HG02588 (cell line): ENCODE measurements at regions not wholly inside any gene's neighbourhood (a gene's known extent, or its start where the extent isn't known, plus 50 kb on each side); places are given as distances from the start of the nearest gene placed in this dataset.

Experiments
- ATAC-seq: cut with Tn5 transposase; IDR thresholded peaks from one replicate; pipeline ENCODE4 v1.9.1; 2021; ENCODE audit warnings: mild to moderate bottlenecking, moderate library complexity; ENCODE audit not compliant: unreplicated experiment

DNA sequence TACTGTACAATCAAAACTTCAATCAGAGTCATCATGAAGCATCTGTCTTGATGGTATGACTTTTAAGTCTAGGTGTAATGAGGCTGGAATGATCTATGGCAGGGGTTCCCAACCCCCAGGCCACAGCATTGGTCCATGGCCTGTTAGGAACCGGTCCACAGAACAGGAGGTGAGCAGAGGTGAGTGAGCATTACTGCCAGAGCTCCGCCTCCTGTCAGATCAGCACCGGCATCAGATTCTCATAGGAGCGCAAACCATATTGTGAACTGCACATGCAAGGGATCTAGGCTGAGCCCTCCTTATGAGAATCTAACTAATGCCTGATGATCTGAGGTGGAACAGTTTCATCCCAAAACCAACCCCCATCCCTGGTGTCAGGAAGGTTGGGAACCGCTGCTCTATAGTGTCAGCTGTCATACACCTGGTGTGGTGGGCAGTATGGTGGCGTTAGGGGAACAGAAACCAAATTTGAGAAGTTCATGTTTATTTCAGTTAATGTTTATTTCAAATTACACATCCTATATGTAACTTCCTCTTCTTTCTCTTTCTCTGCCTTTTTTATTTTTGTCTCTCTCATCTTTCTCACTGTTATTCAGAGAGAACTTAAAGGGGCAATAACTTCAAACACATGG lies 432.6 kb downstream of the TNS3 start:
- peak; percentile 38 for ATAC-seq

DNA sequence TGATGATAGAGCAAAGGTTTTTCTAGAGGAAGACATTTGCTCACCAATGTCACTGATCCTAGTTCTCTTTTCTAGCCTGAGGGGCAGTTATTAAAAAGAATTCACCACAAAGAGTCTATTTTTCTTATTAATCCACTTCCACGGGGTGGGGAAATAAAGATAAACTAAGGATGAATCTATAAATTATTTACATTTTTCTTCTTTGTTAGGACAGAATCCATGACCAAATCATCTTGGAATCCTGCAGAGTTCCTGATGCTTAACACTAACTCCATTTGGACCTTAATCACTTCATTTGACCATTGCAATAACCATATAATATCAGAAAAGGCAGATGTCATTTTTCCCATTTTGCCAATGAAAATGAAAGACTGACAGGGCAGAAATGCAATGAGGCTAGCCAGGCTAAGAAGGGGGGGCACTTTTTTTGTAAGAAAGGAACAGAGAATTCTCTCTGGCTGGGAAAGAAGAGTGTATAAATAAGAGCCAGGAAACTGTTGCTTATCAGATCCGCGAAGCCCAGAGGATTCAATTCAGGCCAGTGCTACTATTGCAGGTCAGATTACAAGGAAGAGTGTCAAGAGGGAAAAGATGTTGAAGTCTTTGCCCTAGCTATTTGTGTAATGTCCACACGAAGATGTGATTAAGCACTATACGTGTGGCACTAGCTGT lies 433.2 kb downstream of the TNS3 start:
- ATAC-seq, result no peak

DNA sequence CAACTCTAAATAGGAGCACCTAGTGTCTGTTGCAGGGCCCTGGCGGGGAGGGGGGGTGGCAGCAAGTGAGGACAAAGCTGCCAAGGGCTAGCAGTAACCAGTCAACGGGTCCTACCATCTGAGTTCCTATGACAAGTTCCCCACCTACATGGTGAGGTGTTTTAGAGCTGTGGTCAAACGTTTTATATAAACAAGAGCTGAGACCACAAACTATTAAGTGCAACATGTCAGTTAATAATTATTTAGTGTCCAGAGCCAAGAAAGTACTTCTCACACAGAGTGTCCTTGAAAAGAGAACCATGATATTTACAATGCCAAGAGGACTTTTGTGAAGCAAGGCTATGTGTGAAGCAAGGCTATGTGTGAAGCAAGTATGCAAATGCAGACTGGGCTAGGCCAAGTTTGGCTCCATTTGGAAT lies 434.7 kb downstream of the TNS3 start:
- no peak for ATAC-seq

DNA sequence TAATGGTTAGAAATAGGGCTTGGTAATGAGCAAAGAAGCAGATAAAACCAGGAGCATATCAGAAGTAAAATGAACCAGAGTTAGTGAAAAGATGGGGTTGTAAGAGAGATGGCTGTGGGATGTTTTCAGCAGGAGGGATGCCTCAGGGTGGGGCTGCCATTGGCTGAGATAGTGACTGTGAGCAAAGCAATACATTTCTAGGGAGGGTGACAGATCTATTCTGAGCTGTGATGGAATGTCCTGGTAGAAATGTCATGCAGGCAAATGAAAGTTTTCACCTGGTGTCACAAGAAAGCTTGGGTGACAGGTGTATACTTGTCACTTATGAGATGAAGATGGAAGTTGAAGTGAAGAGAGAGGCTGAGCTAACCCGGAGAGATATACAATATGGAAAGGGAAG lies 435.9 kb downstream of the TNS3 start:
- ATAC-seq, result no peak

DNA sequence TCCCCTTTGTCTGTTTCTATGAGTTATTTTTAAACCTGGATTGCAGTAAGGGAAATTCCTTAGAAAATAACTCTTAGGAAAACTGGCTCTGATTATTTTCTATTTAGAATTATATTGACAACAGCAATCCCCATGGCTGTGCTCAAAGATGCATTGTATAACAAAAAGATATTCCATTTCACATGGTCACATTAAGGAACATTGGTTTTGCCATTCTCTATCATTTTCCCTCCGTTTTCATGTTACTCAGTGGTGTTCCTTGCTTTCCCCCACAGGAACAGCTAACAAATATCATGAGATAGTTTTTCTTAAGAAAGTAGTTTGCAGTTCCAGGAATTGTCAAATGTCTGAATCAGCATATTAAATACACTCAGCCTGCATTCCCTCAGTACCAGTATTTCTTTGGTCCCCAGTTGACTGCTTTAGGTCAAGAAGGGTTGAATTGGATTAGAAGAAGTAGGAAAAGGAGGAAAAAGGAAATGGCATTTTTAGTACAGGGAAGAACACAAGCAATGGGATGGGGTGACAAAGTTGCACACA lies 436.7 kb downstream of the TNS3 start:
- ATAC-seq, result no peak

DNA sequence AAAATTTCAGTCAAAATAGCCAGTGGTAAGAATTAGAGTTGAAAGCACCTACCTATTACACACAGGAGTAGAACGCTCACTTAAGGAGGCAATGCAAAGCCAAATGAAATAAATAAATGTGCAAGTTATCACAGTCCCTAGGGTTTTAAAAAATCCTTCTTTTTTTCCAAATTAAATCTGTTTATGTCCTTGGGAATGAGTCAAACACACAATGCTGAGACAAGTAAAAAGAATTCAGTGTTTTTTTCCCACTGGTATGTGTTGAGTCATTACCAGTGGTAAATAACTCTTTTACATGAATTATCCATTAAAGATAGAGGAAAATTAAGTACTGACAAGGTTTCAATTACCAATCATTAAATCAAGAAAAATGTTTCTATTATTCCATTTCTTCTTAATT lies 438.6 kb downstream of the TNS3 start:
- no peak for ATAC-seq

DNA sequence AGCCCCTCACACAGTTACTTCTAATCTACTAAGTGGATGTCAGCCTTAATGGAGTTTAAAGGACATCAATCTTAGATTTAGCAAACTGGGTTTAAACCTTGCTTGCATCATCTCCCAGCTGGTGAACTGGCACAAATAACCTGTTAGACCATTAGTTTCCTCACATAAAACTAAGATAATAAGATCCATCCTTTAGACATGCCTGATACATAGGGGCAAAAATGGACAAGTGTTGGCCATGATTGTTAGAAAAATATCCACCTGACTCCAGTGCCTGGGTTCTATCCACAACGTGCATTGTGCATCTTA lies 439.1 kb downstream of the TNS3 start:
- no peak for ATAC-seq

DNA sequence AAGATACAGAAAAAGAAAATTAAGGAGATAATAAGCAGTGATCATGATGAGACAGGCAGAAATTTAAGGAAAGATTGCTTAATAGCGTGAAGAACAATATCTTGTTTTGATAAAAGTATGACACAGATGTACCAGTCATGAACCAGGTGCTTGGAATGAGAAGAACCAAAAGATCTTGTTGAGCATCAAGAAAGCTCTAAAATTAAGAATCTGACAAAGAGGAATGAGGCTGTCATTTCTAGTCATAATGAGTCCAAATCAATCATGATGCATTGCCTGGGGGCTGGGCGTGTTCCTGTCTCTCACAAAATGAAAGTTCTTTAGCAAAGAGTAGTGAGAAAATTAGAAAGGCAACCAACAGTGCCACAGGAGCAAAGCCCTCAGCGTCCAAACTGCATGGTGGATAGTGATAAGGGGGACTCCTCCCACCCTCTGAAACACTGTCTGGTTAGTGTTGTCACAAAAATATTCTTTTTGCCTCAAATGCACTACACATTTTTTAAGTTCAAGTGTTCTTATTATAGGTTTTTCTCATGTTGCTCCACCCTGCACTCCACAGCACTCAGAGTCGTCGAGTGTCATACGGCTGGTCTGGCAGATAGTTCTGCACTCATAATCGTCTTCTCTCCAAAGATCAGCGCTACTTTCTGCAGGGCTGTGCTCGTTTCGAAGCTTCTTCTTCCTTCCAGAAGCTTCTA lies 439.6 kb downstream of the TNS3 start:
- ATAC-seq, result no peak

DNA sequence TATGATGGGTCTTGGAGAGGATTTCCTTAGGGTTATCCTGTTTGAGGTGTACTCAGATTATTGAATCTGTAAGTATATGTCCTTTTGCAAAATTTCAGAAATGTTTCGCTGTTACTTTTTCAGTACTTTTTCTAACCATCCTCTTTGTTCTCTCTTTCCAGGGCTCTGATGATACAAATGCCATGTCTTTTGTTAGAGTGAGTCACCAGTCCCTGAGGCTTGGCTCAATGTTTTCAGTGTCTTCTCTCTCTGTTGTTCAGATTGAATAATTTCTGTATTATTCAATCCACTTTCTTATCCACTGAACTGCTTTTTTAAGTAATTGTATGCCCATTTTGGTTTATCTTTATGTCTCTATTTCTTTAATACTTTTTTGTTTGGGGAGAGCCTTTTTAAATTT lies 449.4 kb downstream of the TNS3 start:
- no peak for ATAC-seq

DNA sequence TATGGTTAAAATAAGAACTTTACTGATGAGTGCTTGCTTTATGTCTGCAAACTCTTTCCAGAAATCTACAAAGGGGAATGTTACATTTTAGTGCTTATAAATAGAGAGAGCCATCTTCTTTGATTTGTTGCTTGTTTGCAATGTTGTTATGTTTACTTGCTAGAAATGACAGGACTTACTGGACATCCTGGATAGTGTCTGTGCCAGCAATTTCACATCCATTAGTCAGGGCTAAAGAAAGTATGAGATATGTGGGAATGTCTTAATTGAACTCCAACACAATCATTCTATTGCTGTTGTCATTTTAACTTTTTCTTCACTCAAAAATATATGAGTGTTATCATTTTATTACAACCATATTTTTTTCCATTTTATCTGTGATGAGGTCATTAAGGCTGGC lies 453.2 kb downstream of the TNS3 start:
- no peak for ATAC-seq

DNA sequence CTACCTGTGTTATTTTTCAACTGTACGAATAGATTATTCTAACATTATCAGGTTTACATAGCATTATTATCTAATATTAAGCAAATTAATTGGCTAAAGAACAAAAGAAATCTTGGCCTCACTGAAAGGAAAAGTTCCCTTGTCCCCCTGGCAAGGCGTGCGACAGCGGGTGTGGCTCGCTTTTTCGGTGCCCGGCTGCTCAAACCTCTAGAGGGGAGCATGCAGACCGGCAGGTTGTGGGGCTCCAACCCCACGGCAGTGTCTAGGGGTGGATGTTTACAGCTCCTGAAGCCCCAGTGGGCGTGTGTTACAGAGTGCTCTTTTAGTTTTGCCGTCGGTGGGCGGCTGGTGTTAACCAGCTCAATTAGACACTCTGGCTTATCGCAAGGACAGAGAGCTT lies 456.4 kb downstream of the TNS3 start:
- no peak for ATAC-seq

DNA sequence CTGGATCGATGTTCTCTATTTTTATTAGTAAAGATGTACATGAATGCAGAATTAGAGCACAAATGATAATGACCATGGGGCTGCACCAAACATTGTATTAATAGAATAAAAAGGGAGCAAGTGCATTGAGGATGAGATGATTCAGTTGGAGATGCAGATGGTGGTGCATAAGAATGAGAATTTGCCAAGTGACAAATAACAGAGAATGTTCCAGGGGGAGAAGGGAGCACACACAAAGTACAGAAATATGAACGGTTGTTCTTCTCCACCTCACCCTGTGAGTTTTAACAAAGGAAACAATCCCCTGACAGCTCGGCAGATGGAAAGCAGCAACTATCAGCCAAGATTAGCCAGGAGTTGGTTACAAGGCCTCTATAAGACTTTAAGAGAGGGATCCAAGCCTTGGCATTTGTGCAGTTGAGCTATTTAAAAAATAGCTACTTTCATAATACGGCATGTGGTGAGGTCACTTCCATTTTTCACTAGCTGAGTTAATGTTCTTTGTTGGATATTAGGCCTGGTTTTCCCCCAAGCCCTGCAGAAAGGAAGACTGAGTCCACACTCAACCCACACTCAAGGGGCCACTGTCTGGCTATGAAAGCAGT lies 462.5 kb downstream of the TNS3 start:
- no peak for ATAC-seq

DNA sequence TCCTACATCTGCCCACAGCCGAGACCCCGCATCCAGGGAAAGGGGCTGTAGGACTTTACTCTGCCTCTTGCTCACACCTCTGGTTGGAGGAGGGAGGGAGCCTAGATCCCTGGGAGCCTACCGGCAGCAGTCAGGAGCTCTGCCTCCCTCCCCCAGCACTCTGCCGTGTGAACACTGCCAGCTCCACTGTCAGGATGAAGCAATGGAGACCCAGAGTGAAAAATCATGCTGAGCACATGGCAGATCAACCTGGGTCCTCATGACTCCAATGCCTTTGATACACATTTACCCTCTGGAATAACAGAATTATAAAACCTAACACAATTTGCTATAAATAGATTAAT lies 477.7 kb downstream of the TNS3 start:
- no peak for ATAC-seq

DNA sequence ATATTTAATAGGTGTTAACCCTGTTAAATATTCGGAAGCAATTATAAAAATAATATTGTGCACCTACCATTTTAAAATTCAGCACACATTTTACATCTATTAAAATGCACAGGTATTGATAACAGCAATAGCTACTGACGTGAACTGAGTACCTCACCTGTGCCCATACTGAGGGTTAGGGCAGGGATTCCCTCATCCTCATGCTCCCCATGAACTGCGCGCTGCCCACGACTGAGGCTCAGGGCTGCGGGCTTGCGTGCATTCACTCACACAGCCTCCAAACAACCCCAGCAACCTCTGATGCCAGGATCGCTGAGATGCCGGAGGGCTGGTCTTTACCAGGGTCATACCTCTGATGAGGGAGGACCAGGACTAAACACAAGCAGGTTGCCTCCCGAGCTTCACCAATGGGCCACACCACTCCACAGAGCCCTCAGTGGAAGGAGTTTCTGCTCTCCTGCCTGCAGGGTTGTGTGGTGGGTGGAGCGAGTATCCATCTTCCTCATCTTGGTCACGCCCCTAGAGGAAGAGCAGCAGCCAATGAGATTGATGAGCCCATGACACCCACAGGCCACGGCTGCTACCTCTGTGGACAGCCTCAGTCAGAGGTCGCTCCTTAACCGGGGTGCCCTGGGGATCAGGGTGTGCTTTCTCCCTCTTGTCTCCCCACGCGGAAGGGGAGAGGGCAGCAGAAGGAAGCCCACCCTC lies 478.3 kb downstream of the TNS3 start:
- no peak for ATAC-seq

DNA sequence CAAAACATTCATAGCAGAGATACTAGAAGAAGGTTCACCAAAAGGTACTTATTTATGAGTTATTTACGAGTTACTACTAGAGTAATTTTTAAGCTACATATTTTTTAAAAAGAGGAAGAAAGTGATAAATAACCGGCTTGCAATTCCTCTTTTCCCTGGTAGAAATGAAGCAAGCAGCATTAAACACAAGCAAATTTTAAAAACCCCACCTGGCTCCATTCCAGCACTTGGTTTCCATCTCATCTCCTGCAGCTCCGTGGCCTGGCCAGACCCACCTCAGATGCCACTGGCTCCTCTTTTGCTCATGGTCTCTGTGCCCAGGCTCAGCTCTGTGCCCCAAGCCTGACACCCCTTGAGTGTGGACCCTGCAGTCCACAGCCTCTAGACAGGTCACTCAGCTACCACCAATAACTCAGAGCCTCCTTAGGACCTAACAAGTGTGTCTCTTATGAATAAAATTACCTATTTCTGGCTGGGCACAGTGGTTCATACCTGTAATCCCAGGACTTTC lies 479.5 kb downstream of the TNS3 start:
- ATAC-seq, result no peak

DNA sequence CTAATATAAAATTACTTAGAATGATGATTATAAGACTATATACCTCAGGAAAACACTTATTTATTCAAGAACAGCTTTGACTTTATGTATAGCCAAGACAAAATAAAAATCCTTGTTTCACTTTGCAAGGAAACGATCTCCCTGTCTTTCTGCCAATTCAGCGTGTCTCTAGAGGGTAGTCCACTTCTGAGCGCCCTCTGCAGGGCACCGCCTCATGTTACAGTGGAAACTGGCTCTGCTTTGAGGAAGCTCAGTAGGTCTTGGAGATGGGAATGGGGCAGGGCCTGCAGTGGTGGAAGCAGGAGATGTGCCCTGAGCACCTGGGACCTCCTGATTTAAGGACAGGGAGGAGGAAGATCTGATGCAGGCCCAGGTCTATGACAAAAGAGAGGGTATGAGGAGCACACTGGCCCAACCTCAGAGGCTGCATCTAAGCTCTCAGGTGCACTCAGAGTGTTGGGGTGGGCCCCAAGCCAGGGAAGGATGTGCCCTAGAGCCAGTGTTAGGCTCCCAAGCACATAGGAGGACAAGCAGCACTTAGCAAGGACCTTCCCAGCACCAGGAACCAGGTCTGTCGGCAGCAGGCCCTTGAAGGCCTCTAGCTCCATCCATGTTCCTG lies 481.0 kb downstream of the TNS3 start:
- ATAC-seq, result no peak

DNA sequence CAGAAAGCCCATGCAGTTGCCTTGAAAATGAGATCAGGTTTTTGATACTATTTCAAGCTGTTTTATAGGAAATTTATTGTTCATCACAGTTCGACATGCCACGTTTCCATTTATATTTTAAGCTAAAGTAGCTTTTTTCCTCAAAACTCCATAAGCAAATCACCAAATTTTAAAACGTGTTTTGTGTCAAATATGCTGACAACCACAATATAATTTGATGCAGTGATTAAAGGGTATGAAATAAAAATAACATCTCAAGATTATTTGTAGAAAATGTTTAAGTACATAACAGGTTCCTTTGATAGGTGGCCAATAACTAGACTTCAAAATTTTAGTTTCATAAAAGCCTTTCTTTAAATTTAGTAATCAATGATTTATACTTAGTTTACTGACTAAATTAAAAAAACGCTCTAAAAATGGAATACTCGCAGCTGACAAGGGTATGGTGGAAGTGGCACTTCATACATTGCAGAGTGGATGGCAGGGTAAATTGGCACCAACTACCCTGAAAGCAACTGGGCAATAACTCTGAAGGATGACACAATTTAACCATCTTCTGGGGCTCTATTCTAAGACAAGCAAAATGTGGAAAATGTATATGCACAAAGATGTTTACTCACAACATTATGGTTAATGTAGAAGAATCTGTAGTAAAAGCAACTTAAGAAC lies 481.6 kb downstream of the TNS3 start:
- no peak for ATAC-seq

DNA sequence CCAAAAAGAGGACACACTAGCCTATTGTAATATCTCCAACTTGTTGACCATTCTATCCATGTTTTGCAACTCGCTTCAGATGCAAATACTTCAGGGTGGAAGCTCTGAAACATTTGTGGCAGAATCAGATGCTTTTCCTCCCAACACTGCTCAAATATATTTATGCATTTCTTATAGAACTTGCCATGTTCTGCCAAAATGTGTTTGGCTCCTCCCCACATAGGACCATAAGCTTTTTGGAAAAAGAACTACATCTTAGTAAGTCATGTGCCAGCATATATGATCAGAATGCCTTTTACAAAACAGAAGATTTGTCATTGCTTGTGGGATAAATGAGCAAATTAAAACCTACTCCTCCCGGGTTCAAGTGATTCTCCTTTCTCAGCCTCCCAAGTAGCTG lies 484.5 kb downstream of the TNS3 start:
- ATAC-seq, result no peak

DNA sequence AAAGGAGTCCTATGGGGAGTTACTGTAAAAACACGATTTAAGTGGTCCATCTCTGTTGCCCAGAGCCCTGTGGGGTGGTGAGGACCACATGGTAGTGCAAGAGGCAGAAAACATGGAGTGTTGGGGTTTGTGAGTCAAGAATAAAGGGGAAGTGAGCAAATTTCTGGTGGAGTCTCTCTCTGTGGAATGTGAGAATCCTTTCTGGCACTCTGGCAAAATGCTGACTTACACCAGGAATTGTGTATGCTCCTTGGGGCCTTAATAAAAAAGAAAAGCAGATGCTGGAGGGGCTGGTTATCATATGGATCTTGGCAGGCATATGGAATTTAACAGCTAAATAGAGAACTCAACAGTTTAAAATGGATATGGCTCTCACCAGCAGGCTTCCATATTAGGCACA lies 486.0 kb downstream of the TNS3 start:
- ATAC-seq, result no peak

DNA sequence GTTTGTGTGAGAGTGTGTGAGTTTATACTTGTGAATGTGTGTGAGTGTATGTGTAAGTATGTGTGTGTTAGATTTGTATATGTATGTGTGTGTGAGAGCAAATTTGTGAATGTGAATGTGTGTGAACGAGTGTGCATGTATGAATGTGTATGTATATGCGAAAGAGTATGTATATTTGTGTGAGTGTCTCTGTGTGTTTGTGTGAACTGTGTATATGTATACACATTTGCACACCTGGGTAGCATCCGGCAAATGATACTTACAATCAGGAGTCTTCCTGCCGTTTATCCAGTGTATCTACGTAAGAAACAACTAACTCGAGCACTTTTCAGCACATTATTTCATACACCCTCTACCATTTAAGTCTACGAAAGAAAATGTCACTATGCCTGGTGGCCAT lies 487.4 kb downstream of the TNS3 start:
- no peak for ATAC-seq
